MG63 (cell line): ENCODE measurements at regions not wholly inside any gene's neighbourhood (a gene's known extent, or its start where the extent isn't known, plus 50 kb on each side); places are given as distances from the start of the nearest gene placed in this dataset.

ENCODE experiments used
- DNase-seq: peaks from one replicate; pipeline ENCODE4 v3.0.0-alpha.2; 2020
- H3K27me3 ChIP-seq: fragments of 250-450 bp; sonication (Bioruptor Pico); 2 replicates; pipeline ENCODE4 v1.5.1; 2020; ENCODE audit warnings: mild to moderate bottlenecking, moderate library complexity
- H3K36me3 ChIP-seq: fragments of 250-450 bp; sonication (Bioruptor Pico); 2 replicates; pipeline ENCODE4 v1.5.1; 2020; ENCODE audit warnings: mild to moderate bottlenecking, moderate library complexity
- H3K4me3 ChIP-seq: fragments of 250-450 bp; sonication (Bioruptor Pico); 2 replicates; pipeline ENCODE4 v1.5.1; 2020; ENCODE audit warnings: mild to moderate bottlenecking, moderate library complexity
- H3K9me3 ChIP-seq: fragments of 250-450 bp; sonication (Bioruptor Pico); 2 replicates; pipeline ENCODE4 v1.5.1; 2020; ENCODE audit warnings: mild to moderate bottlenecking, moderate library complexity

- H3K4me3 ChIP-seq = no peak overlapping the region
- H3K27me3 ChIP-seq = no peaks in the 10 kb centered on the region
- DNase-seq = no peak
- H3K9me3 ChIP-seq = no peaks in the 10 kb centered on the region
- H3K36me3 ChIP-seq = no peaks in the 10 kb centered on the region
Observed at GRCh38 chr3:84023842-84024241, 934.9 kb upstream of the CADM2 start.

GRCh38 chr3:84039099-84039498 is 919.7 kb upstream of the CADM2 start:
- Histone ChIP-seq H3K36me3 (no peaks in the 10 kb centered on the region), H3K9me3 (no peaks in the 10 kb centered on the region), H3K4me3 (no peak overlapping the region), H3K27me3 (no peaks in the 10 kb centered on the region)
- no peak for DNase-seq

GRCh38 chr3:84042399-84043106 is 916.2 kb upstream of the CADM2 start:
- Histone ChIP-seq H3K9me3 (no peaks in the 10 kb centered on the region), H3K36me3 (no peaks in the 10 kb centered on the region), H3K27me3 (no peaks in the 10 kb centered on the region), H3K4me3 (no peak overlapping the region)
- no peak for DNase-seq

DNA sequence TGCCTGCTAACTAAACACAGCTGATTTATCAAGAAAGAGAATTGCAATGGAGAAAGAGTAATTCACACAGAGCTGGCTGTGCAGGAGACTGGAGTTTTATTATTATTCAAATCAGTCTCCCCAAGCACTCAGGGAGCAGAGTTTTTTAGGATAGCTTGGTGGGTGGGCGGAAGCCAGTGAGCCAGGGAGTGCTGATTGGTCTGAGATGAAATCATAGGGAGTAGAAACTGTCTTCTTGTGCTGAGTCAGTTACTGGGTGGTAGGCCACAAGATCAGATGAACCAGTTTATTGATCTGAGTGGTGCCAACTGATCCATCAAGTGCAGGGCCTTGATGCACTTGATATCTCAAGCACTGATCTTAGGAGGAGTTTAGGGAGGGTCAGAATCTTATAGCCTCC is 891.9 kb upstream of the CADM2 start:
- Histone ChIP-seq H3K4me3 (no peak overlapping the region), H3K27me3 (no peaks in the 10 kb centered on the region)

GRCh38 chr3:84073664-84074063 is 885.1 kb upstream of the CADM2 start:
- Histone ChIP-seq H3K36me3 (no peaks in the 10 kb centered on the region), H3K27me3 (no peaks in the 10 kb centered on the region), H3K4me3 (no peak overlapping the region), H3K9me3 (no peaks in the 10 kb centered on the region)
- DNase-seq = no peak

More for the DNA sequence above, 891.9 kb upstream of the CADM2 start:
- Histone ChIP-seq H3K36me3 (no peaks in the 10 kb centered on the region), H3K9me3 (no peaks in the 10 kb centered on the region)
- no peak for DNase-seq

DNA sequence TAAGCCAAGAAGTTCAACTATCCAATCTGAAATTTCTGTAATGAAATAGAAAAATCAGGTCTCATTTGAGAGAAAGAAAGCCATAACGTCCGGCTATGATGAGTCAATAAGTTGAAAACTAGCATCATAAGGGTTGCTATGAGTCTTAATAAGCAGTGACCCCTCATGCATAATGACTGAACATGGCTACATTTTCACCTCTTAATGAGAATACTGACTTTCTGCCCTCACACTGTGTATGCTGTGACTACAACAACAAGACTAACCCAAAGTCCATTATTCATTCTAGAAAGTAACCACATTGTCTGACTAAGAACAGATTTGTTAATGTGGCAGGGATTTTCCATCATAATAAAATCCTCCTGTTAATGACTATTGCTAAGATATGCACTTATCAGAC is 884.0 kb upstream of the CADM2 start:
- no peak for DNase-seq
- Histone ChIP-seq H3K36me3 (no peaks in the 10 kb centered on the region), H3K4me3 (no peak overlapping the region), H3K9me3 (no peaks in the 10 kb centered on the region), H3K27me3 (no peaks in the 10 kb centered on the region)

- Histone ChIP-seq H3K4me3 (no peak overlapping the region), H3K27me3 (no peaks in the 10 kb centered on the region), H3K9me3 (no peaks in the 10 kb centered on the region), H3K36me3 (no peaks in the 10 kb centered on the region)
- DNase-seq = no peak
Observed at GRCh38 chr3:84077479-84077878, 881.3 kb upstream of the CADM2 start.

DNA sequence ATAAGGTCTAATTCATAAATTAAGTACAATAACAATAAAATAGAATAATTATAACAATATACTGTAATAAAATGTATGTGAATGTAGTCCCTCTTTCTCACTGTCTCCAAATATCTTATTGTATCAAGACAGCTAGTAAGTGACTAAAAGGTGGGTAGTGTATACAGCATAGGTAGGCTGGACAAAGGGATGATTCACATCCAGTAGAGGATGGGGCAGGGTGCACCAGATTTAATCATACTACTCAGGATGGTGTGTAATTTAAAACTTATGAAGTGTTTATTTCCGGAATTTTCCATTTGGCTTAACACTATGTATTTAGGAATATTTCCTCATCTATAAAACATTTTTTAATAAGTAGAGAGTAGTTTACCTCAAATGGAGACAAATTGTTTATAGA is 876.1 kb upstream of the CADM2 start:
- DNase-seq = no peak
- Histone ChIP-seq H3K27me3 (no peaks in the 10 kb centered on the region), H3K36me3 (no peaks in the 10 kb centered on the region), H3K9me3 (no peaks in the 10 kb centered on the region), H3K4me3 (no peak overlapping the region)

DNA sequence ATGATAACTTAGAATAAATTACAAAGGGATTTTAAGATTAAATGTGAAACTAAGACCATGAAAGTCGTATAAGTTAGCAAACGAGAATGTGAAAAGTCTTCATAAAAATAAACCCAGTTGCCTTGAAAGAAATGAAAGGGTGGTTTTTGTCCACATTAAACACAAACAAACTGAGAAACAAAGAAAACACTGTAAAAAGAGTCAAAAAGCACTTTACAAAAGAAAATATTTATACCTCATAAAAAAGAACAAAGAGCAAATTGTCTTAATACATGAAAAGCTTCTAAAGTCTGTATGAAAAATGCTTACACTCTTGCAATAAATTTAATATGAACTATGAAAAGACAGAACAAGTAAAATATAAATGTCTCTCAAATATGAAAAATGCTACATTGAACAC is 865.9 kb upstream of the CADM2 start:
- no peak overlapping the region for H3K4me3 ChIP-seq
- no peaks in the 10 kb centered on the region for H3K9me3 ChIP-seq
- no peak for DNase-seq
- no peaks in the 10 kb centered on the region for H3K27me3 ChIP-seq
- H3K36me3 ChIP-seq = no peaks in the 10 kb centered on the region

- H3K36me3 ChIP-seq = no peaks in the 10 kb centered on the region
- H3K9me3 ChIP-seq = no peaks in the 10 kb centered on the region
- H3K27me3 ChIP-seq = no peaks in the 10 kb centered on the region
- no peak for DNase-seq
- no peak overlapping the region for H3K4me3 ChIP-seq
Observed at GRCh38 chr3:84096188-84096587, 862.6 kb upstream of the CADM2 start.

GRCh38 chr3:84100861-84101260 is 857.9 kb upstream of the CADM2 start:
- Histone ChIP-seq H3K27me3 (no peaks in the 10 kb centered on the region), H3K9me3 (no peaks in the 10 kb centered on the region)
- DNase-seq = no peak

GRCh38 chr3:84108442-84108971 is 850.3 kb upstream of the CADM2 start:
- H3K9me3 ChIP-seq = no peaks in the 10 kb centered on the region
- H3K27me3 ChIP-seq = no peaks in the 10 kb centered on the region
- peak; percentile 31 for DNase-seq

More at GRCh38 chr3:84100861-84101260, 857.9 kb upstream of the CADM2 start:
- Histone ChIP-seq H3K36me3 (no peaks in the 10 kb centered on the region), H3K4me3 (no peak overlapping the region)

DNA sequence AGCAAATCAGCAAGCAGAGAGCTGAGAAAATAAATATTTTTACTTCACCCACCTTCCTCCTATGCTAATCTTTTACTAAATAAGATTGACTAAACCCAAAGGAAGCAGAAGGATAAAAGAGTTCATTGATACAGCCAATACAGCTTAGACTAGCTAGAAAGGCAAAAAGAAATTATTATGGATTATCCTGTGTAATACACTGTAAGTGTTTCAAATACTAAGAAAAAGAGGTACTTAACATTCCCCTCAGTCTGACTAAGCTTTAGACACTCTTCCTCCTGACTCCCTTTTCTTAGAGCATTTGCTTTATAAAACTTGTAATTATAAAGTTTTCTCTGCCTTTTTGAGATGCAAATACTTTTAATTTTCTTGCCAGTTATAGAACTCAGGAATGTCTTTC is 848.9 kb upstream of the CADM2 start:
- Histone ChIP-seq H3K4me3 (no peak overlapping the region), H3K9me3 (no peaks in the 10 kb centered on the region), H3K27me3 (no peaks in the 10 kb centered on the region), H3K36me3 (no peaks in the 10 kb centered on the region)
- DNase-seq = no peak

More at GRCh38 chr3:84108442-84108971, 850.3 kb upstream of the CADM2 start:
- Histone ChIP-seq H3K4me3 (no peak overlapping the region), H3K36me3 (no peaks in the 10 kb centered on the region)

GRCh38 chr3:84110787-84111186 is 848.0 kb upstream of the CADM2 start:
- Histone ChIP-seq H3K27me3 (no peaks in the 10 kb centered on the region), H3K9me3 (no peaks in the 10 kb centered on the region), H3K4me3 (no peak overlapping the region), H3K36me3 (no peaks in the 10 kb centered on the region)
- DNase-seq = no peak

DNA sequence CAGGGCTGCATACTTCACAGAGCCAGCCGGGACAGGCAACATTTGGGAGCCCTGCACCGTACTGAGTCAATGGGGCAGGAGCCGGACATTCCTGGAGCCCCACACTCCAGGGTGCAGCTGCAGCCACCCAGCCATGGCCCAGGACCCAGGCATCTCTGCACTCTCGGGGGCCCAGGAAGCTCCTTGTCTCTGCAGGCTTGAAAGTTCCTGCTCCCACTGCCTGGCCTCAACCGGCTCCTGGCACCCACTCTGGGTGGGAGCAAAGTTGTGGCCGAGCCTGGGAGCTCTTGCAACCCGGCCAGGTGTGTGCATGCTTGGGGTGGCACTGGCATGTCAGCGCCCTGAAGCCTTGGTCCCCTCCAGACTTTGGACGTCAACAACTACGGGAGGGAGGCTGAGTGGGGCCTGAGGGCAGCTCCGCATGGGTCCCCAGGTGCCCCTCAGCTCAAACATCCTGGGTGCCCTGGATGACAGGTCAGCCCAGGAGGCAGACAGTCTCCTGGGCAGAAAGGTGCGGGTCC is 833.5 kb upstream of the CADM2 start:
- Histone ChIP-seq H3K27me3 (no peaks in the 10 kb centered on the region), H3K4me3 (no peak overlapping the region), H3K36me3 (no peaks in the 10 kb centered on the region), H3K9me3 (no peaks in the 10 kb centered on the region)
- DNase-seq = no peak

- Histone ChIP-seq H3K27me3 (no peaks in the 10 kb centered on the region), H3K4me3 (no peak overlapping the region), H3K36me3 (no peaks in the 10 kb centered on the region), H3K9me3 (no peaks in the 10 kb centered on the region)
- no peak for DNase-seq
Observed at GRCh38 chr3:84125760-84126159, 833.0 kb upstream of the CADM2 start.

DNA sequence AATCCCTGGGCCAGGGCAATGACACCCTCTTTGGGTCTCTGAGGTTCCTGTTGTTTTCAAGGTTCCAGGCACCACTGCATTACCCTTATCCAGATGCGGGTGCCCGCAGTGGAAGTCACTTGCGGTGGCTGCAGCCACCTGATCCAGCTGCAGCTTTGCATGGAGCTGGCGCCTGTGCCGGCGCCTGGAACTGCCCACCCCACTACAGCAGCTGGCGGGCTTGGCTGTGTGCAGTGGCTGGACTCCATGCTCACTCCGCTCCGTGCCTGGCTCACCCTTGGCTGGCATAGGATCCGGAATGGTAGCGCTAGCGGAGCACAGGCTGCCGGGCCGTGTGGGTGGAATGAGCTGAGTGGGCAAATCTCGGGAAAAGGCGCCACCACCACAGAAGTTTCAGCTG is 832.6 kb upstream of the CADM2 start:
- no peaks in the 10 kb centered on the region for H3K9me3 ChIP-seq
- DNase-seq = no peak
- H3K27me3 ChIP-seq = no peaks in the 10 kb centered on the region
- no peaks in the 10 kb centered on the region for H3K36me3 ChIP-seq
- no peak overlapping the region for H3K4me3 ChIP-seq

GRCh38 chr3:84128024-84128423 is 830.8 kb upstream of the CADM2 start:
- no peak for DNase-seq
- Histone ChIP-seq H3K4me3 (no peak overlapping the region), H3K27me3 (no peaks in the 10 kb centered on the region), H3K9me3 (no peaks in the 10 kb centered on the region), H3K36me3 (no peaks in the 10 kb centered on the region)
